OCI-LY1 (cell line): ENCODE measurements at regions not wholly inside any gene's neighbourhood (a gene's known extent, or its start where the extent isn't known, plus 50 kb on each side); places are given as distances from the start of the nearest gene placed in this dataset.

Experiments used
- H2AFZ ChIP-seq: fragments of 200-600 bp; sonication (generic), shearing (Covaris generic); 2 replicates; pipeline ENCODE4 v1.6.0; 2014; ENCODE audit warnings: antibody characterized with exemption, mild to moderate bottlenecking, low read length
- H3F3A ChIP-seq: fragments of 200-600 bp; sonication (generic), shearing (Covaris generic); 2 replicates; pipeline ENCODE4 v1.6.0; 2014; ENCODE audit warnings: mild to moderate bottlenecking, antibody characterized with exemption, low read length, moderate library complexity; ENCODE audit not compliant: insufficient read depth
- H3K27ac ChIP-seq: fragments of 200-600 bp; sonication (generic); 2 replicates; pipeline ENCODE4 v1.5.1; 2014; ENCODE audit warnings: low read length, mixed run types, mild to moderate bottlenecking, low read depth; ENCODE audit not compliant: poor library complexity, severe bottlenecking
- H3K27me3 ChIP-seq: fragments of 200-600 bp; sonication (generic); 2 replicates; pipeline ENCODE4 v1.6.0; 2014; ENCODE audit warnings: antibody characterized with exemption, mild to moderate bottlenecking, low read length, moderate library complexity; ENCODE audit not compliant: insufficient read depth
- H3K36me3 ChIP-seq: fragments of 200-600 bp; sonication (generic); 2 replicates; pipeline ENCODE4 v1.6.1; 2014; ENCODE audit warnings: mild to moderate bottlenecking, antibody characterized with exemption, low read length, moderate library complexity, mixed read lengths; ENCODE audit not compliant: insufficient read depth
- H3K4me1 ChIP-seq: fragments of 200-600 bp; sonication (generic); 2 replicates; pipeline ENCODE4 v1.5.1; 2014; ENCODE audit warnings: mild to moderate bottlenecking, low read length, moderate library complexity; ENCODE audit not compliant: insufficient read depth, severe bottlenecking
- H3K4me2 ChIP-seq: fragments of 200-600 bp; sonication (generic), shearing (Covaris generic); 2 replicates; pipeline ENCODE4 v1.6.1; 2014; ENCODE audit warnings: low read length
- H3K4me3 ChIP-seq: fragments of 200-600 bp; sonication (generic); 2 replicates; pipeline ENCODE4 v1.5.1; 2014; ENCODE audit warnings: low read length, low read depth, mild to moderate bottlenecking, mixed read lengths; ENCODE audit not compliant: poor library complexity, severe bottlenecking
- H3K79me2 ChIP-seq: fragments of 200-600 bp; shearing (Covaris generic); 2 replicates; pipeline ENCODE4 v1.6.1; 2016; ENCODE audit warnings: mixed run types, low read length, mixed read lengths; ENCODE audit not compliant: insufficient read depth
- H3K9ac ChIP-seq: fragments of 200-600 bp; sonication (generic), shearing (Covaris generic); 2 replicates; pipeline ENCODE4 v1.6.1; 2014; ENCODE audit warnings: mild to moderate bottlenecking, low read length, mixed read lengths
- H3K9me2 ChIP-seq: fragments of 200-600 bp; sonication (generic), shearing (Covaris generic); 2 replicates; pipeline ENCODE4 v1.6.1; 2014; ENCODE audit warnings: low read depth, mild to moderate bottlenecking, low read length, mixed read lengths
- H3K9me3 ChIP-seq: fragments of 200-600 bp; shearing (Covaris generic); 2 replicates; pipeline ENCODE4 v1.6.1; 2014; ENCODE audit warnings: low read length, mixed read lengths
- H4K20me1 ChIP-seq: fragments of 200-600 bp; sonication (generic), shearing (Covaris generic); 2 replicates; pipeline ENCODE4 v1.6.0; 2016; ENCODE audit warnings: mild to moderate bottlenecking, low read length; ENCODE audit not compliant: insufficient read depth
- CTCF ChIP-seq: fragments of 200-600 bp; sonication (generic), shearing (Covaris generic); IDR thresholded peaks from 2 replicates; pipeline ENCODE4 v1.5.1; 2017; ENCODE audit warnings: mild to moderate bottlenecking, antibody characterized with exemption, low read length, moderate library complexity, mixed read lengths
- EZH2 ChIP-seq: fragments of 200-600 bp; sonication (generic), shearing (Covaris generic); IDR thresholded peaks from 2 replicates; pipeline ENCODE4 v1.8.0; 2017; ENCODE audit warnings: borderline replicate concordance, mixed run types, mild to moderate bottlenecking, antibody characterized with exemption, low read length, moderate library complexity, mixed read lengths

GRCh38 chr9:536597-537511, 304.6 kb upstream of the DMRT1 start:
- H3K36me3 ChIP-seq, result peaks cover 31% of the 10 kb centered on the region
- H3K79me2 ChIP-seq, result peaks cover 22% of the 10 kb centered on the region

GRCh38 chr9:543478-543877, 298.0 kb upstream of the DMRT1 start:
- Histone ChIP-seq H3F3A (no peaks in the 10 kb centered on the region), H3K4me1 (peaks cover 26% of the 10 kb centered on the region), H3K79me2 (peaks cover 4% of the 10 kb centered on the region; the same call in 1 of the 2 replicates), H3K27ac (no peak overlapping the region), H3K9me2 (no peaks in the 10 kb centered on the region), H3K36me3 (peaks cover 26% of the 10 kb centered on the region), H3K9me3 (no peaks in the 10 kb centered on the region), H3K4me2 (no peak overlapping the region), H3K27me3 (no peaks in the 10 kb centered on the region), H2AFZ (no peak overlapping the region), H3K4me3 (no peak overlapping the region), H4K20me1 (no peaks in the 10 kb centered on the region), H3K9ac (no peak overlapping the region)
- TF ChIP-seq EZH2, result no peak
- TF ChIP-seq CTCF, result no peak

More at GRCh38 chr9:536597-537511, 304.6 kb upstream of the DMRT1 start:
- no peak for TF ChIP-seq EZH2
- TF ChIP-seq CTCF, result peak; percentile 16; the same call in 1 of the 2 replicates
- peaks cover 64% of the 10 kb centered on the region for H3K4me1 ChIP-seq
- no peaks in the 10 kb centered on the region for H3K9me2 ChIP-seq
- H3K27me3 ChIP-seq, result no peaks in the 10 kb centered on the region
- no peaks in the 10 kb centered on the region for H3K9me3 ChIP-seq
- no peak overlapping the region for H2AFZ ChIP-seq
- H3K27ac ChIP-seq, result peak overlapping the region; percentile 74
- H4K20me1 ChIP-seq, result no peaks in the 10 kb centered on the region
- peak overlapping the region; percentile 16 for H3K4me3 ChIP-seq
- peak overlapping the region; percentile 49; the same call in 1 of the 2 replicates for H3K4me2 ChIP-seq
- peak overlapping the region; percentile 23; the same call in 1 of the 2 replicates for H3K9ac ChIP-seq
- no peaks in the 10 kb centered on the region for H3F3A ChIP-seq

- H3K36me3 ChIP-seq, result peaks cover 19% of the 10 kb centered on the region
- no peaks in the 10 kb centered on the region for H3F3A ChIP-seq
- H3K79me2 ChIP-seq, result peaks cover 4% of the 10 kb centered on the region; the same call in 1 of the 2 replicates
- no peak overlapping the region for H3K27ac ChIP-seq
- peaks cover 26% of the 10 kb centered on the region for H3K4me1 ChIP-seq
- H3K27me3 ChIP-seq, result no peaks in the 10 kb centered on the region
- no peak overlapping the region for H3K9ac ChIP-seq
- no peaks in the 10 kb centered on the region for H3K9me2 ChIP-seq
- TF ChIP-seq EZH2 (no peak), CTCF (no peak)
- H2AFZ ChIP-seq, result no peak overlapping the region
- H3K9me3 ChIP-seq, result no peaks in the 10 kb centered on the region
- no peak overlapping the region for H3K4me2 ChIP-seq
- no peak overlapping the region for H3K4me3 ChIP-seq
- H4K20me1 ChIP-seq, result no peaks in the 10 kb centered on the region
Measured at GRCh38 chr9:545480-545879, 296.0 kb upstream of the DMRT1 start.
